MCF 10A (cell line): ENCODE measurements at regions not wholly inside any gene's neighbourhood (a gene's known extent, or its start where the extent isn't known, plus 50 kb on each side); places are given as distances from the start of the nearest gene placed in this dataset.
"Not testable (repeated sequence)": the region's sequence is repeated elsewhere in the genome, so short reads cannot be mapped to it uniquely, and the experiment has no call there.

Experiments used
- BruUV-seq: library from RNA; stranded (reverse); fragments of 400-500 nt; replicated peaks from 2 replicates; lab custom pipeline; 2021; lab: Mats Ljungman, UMichigan
- CTCF ChIA-PET: fragments of 300-600 bp; sonication (Branson Sonifier 250); formaldehyde crosslinking; extraction: SDS; loops from one replicate; lab custom pipeline; 2021; ENCODE audit warnings: antibody characterized with exemption, inconsistent platforms; lab: Yijun Ruan, JAX
- POLR2A ChIA-PET: fragments of 300-600, 350-650 bp; sonication (Branson Sonifier 250); formaldehyde crosslinking; extraction: SDS; loops from one replicate; lab custom pipeline; 2020; ENCODE audit warnings: antibody characterized with exemption, inconsistent platforms; lab: Yijun Ruan, JAX
- DNase-seq: peaks from one replicate; pipeline ENCODE4 v3.0.0-alpha.2; 2018; ENCODE audit not compliant: unreplicated experiment
- H3K27ac Mint-ChIP-seq: one replicate; pipeline ENCODE4 v1.8.0; 2022; ENCODE audit warnings: mild to moderate bottlenecking, low read depth, mixed read lengths; ENCODE audit not compliant: unreplicated experiment
- H3K27me3 Mint-ChIP-seq: one replicate; pipeline ENCODE4 v1.8.0; 2022; ENCODE audit warnings: mixed read lengths; ENCODE audit not compliant: insufficient read depth, unreplicated experiment
- H3K36me3 Mint-ChIP-seq: one replicate; pipeline ENCODE4 v1.8.0; 2022; ENCODE audit warnings: mild to moderate bottlenecking, moderate library complexity, mixed read lengths; ENCODE audit not compliant: insufficient read depth, unreplicated experiment
- H3K4me1 Mint-ChIP-seq: one replicate; pipeline ENCODE4 v1.8.0; 2022; ENCODE audit warnings: mixed read lengths; ENCODE audit not compliant: insufficient read depth, unreplicated experiment
- H3K4me3 Mint-ChIP-seq: one replicate; pipeline ENCODE4 v1.8.0; 2022; ENCODE audit warnings: mild to moderate bottlenecking, moderate library complexity, mixed read lengths; ENCODE audit not compliant: unreplicated experiment
- H3K9me3 Mint-ChIP-seq: one replicate; pipeline ENCODE4 v1.8.0; 2022; ENCODE audit warnings: mixed read lengths; ENCODE audit not compliant: unreplicated experiment
- CTCF ChIP-seq: fragments of 200-600 bp; IDR thresholded peaks from one replicate; pipeline ENCODE4 v1.8.0; 2022; ENCODE audit warnings: antibody characterized with exemption, mild to moderate bottlenecking; ENCODE audit not compliant: unreplicated experiment
- intact Hi-C: fragments of 100-400 bp; cut with micrococcal nuclease; formaldehyde crosslinking; loops from 2 replicates; pipeline ENCODE4 v1.14.1; 2022

- no peak for TF ChIP-seq CTCF
- ChIA-PET POLR2A (no interaction called here), CTCF (no interaction called here)
- Mint-ChIP-seq H3K27ac (no peak overlapping the region), H3K27me3 (peaks cover 80% of the 10 kb centered on the region), H3K36me3 (peaks cover 6% of the 10 kb centered on the region), H3K4me3 (no peak overlapping the region), H3K4me1 (no peaks in the 10 kb centered on the region), H3K9me3 (no peaks in the 10 kb centered on the region)
- DNase-seq, result no peak
- intact Hi-C loops, result no loop called here
- BruUV-seq, result no TSS peak
These were observed 93.3 kb upstream of the NLGN1 start for GRCh38 chr3:173304182-173304800.

- TF ChIP-seq CTCF, result no peak
- H3K27ac Mint-ChIP-seq, result no peak overlapping the region
- intact Hi-C loops, result no loop called here
- H3K9me3 Mint-ChIP-seq, result no peaks in the 10 kb centered on the region
- no peak overlapping the region for H3K4me3 Mint-ChIP-seq
- CTCF ChIA-PET, result no interaction called here
- H3K36me3 Mint-ChIP-seq, result peaks cover 6% of the 10 kb centered on the region
- POLR2A ChIA-PET, result no interaction called here
- no TSS peak for BruUV-seq
- H3K4me1 Mint-ChIP-seq, result no peaks in the 10 kb centered on the region
- no peak for DNase-seq
- H3K27me3 Mint-ChIP-seq, result peaks cover 79% of the 10 kb centered on the region
These were observed 95.9 kb upstream of the NLGN1 start for GRCh38 chr3:173301647-173302046.

GRCh38 chr3:173289072-173289471, 108.5 kb upstream of the NLGN1 start:
- H3K27ac Mint-ChIP-seq, result no peak overlapping the region
- no TSS peak for BruUV-seq
- H3K9me3 Mint-ChIP-seq, result peaks cover 7% of the 10 kb centered on the region
- ChIA-PET POLR2A (no interaction called here), CTCF (no interaction called here)
- no peak overlapping the region for H3K4me3 Mint-ChIP-seq
- no peaks in the 10 kb centered on the region for H3K4me1 Mint-ChIP-seq
- no peak for TF ChIP-seq CTCF
- peaks cover 6% of the 10 kb centered on the region for H3K36me3 Mint-ChIP-seq
- DNase-seq, result no peak
- H3K27me3 Mint-ChIP-seq, result peaks cover 49% of the 10 kb centered on the region
- intact Hi-C loops, result no loop called here

GRCh38 chr3:173287361-173287760, 110.2 kb upstream of the NLGN1 start:
- no peaks in the 10 kb centered on the region for H3K4me1 Mint-ChIP-seq

GRCh38 chr3:173286507-173286906, 111.0 kb upstream of the NLGN1 start:
- BruUV-seq, CTCF ChIA-PET, H3K4me1 Mint-ChIP-seq, H3K27ac Mint-ChIP-seq, intact Hi-C loops, H3K4me3 Mint-ChIP-seq, POLR2A ChIA-PET, DNase-seq, H3K36me3 Mint-ChIP-seq, H3K9me3 Mint-ChIP-seq: not testable (repeated sequence)
- H3K27me3 Mint-ChIP-seq, result peaks cover 27% of the 10 kb centered on the region

More at GRCh38 chr3:173287361-173287760, 110.2 kb upstream of the NLGN1 start:
- BruUV-seq, result no TSS peak
- TF ChIP-seq CTCF, result no peak
- H3K27me3 Mint-ChIP-seq, result peaks cover 35% of the 10 kb centered on the region
- H3K36me3 Mint-ChIP-seq, result no peaks in the 10 kb centered on the region
- no peak overlapping the region for H3K4me3 Mint-ChIP-seq
- H3K9me3 Mint-ChIP-seq, result peaks cover 7% of the 10 kb centered on the region
- DNase-seq, result no peak
- no peak overlapping the region for H3K27ac Mint-ChIP-seq
- ChIA-PET CTCF (interaction anchor here (0.7 kb wide), 2 partner anchors 13 to 388 kb away, joined by 3 read pairs; no protein-coding TSS in a partner anchor), POLR2A (interaction anchor here (0.5 kb wide), 1 partner anchor 280 kb away, joined by 3 read pairs; no protein-coding TSS in a partner anchor)
- intact Hi-C loops, result no loop called here
